GF-D8 (cell line): ENCODE measurements at regions not wholly inside any gene's neighbourhood (a gene's known extent, or its start where the extent isn't known, plus 50 kb on each side); places are given as distances from the start of the nearest gene placed in this dataset.
"Not testable (repeated sequence)": the region's sequence is repeated elsewhere in the genome, so short reads cannot be mapped to it uniquely, and the experiment has no call there.

ENCODE experiments used
- DNase-seq: peaks from one replicate; lab custom pipeline; 2025; lab: John Stamatoyannopoulos, UW

GRCh38 chr5:36390640-36391039 lies 88.9 kb upstream of the RANBP3L start:
- DNase-seq = no peak

DNA sequence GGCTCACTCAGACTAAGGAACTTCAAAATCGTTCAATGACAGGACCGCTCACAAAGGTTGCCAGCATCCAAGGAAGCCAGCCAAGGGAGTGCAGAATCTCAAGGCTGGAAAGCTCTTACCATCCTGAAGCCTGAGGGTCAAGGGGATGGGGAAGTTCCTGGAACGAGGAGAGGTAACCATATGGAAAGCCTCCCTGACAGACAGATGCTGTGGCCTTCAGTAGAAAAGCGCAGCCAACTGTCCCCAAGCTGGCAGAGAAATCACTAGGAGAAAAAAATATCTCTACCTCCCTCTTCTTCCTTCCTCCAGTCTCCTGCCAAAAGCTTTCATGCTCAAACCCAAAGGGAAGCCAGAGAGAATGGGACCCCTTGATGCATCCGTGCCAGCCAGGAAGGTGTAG lies 90.5 kb upstream of the RANBP3L start:
- no peak for DNase-seq

DNA sequence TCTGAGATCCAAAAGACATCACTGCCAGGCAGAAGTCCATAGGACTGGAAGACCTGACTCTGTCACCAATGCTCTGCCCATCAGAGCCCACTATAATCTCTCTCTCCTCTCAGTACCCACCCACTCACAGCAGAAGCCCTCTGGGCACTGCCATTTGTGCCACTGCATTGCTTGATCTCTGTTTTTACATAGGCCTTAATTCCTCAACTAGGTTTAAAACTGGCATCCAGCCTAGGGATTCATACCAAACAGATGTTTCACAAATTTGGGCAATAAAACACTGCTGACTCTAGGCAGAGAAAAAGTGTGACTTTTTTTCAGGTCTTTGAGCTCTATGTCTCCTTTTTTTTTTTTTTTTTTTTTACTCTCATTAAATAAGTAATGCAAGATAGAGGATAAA lies 91.1 kb upstream of the RANBP3L start:
- DNase-seq = no peak

- no peak for DNase-seq
Measured at GRCh38 chr5:36393656-36394428, 92.1 kb upstream of the RANBP3L start.

- no peak for DNase-seq
Measured at GRCh38 chr5:36395260-36395659, 93.6 kb upstream of the RANBP3L start.

GRCh38 chr5:36395947-36396346 lies 94.2 kb upstream of the RANBP3L start:
- DNase-seq = not testable (repeated sequence)

GRCh38 chr5:36396640-36397039 lies 94.9 kb upstream of the RANBP3L start:
- DNase-seq = no peak

- DNase-seq = peak; percentile 6
Measured at GRCh38 chr5:36397901-36398536, 96.3 kb upstream of the RANBP3L start.

GRCh38 chr5:36402512-36402906 lies 100.8 kb upstream of the RANBP3L start:
- no peak for DNase-seq

DNA sequence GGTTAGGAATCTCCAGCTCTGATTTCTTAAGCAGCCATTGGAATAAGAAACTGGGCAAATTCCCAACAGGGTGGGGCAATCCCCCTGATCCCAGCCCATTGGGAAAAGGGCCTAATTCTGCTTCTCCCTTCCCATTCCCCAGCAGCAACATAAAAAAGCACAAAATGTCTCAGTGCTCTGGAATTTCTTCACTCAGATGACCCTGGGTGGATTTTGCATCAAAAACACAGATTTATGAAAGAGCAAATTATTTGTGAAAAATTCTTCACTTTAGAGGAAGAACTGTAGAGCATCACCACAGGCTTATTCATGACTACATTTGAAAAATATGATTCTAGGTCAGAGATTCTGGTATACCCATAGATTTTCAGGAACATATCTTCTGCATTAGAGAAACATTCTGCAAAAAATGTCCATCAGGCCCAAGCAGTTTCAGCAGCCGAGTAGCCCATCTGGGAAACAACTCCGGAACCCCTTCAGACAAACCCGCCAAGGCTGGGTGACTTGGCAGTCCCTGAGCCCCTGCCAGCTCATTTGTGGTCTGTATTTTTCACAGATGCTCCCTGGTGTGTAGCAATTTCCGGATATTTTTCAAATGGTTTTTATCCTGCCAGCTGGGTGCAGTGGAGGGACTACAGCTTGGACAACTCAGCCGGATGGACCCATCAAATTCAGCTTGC lies 102.1 kb upstream of the RANBP3L start:
- peak; percentile 79 for DNase-seq

- no peak for DNase-seq
Measured at GRCh38 chr5:36406023-36406422, 104.3 kb upstream of the RANBP3L start.

DNA sequence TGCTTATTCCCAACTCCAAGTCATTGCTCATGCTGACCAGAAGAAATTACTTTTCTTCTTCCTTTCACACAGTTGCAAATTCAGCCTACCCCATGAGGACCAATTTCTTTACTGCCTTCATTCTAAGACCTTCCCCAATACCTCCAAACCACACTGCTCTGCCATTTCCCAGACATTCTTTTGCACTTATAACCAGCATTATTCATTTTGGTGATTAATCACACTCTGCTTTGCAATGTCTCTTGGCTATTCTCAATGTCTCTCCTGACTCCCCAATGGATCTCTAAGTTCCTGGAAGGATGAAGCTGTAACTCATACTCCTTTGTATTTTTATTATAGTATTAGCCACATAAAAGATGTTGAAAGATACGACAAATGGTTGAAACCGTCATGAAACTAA lies 105.7 kb upstream of the RANBP3L start:
- no peak for DNase-seq

DNA sequence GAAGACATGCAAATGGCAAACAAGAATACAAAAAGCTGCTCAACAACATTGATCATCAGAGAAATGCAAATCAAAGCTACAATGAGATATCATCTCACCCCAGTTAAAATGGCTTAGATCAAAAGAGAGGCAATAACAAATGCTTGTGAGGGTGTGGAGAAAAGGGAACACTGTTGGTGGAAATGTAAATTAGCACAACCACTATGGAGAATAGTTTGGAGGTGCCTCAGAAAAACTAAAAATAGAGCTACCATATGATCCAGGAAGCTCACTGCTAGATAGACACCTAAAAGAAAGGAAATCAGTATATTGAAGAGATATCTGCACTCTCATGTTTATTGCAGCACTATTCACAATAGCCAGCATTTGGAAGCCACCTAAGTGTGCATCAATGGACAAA lies 108.0 kb upstream of the RANBP3L start:
- DNase-seq = not testable (repeated sequence)

DNA sequence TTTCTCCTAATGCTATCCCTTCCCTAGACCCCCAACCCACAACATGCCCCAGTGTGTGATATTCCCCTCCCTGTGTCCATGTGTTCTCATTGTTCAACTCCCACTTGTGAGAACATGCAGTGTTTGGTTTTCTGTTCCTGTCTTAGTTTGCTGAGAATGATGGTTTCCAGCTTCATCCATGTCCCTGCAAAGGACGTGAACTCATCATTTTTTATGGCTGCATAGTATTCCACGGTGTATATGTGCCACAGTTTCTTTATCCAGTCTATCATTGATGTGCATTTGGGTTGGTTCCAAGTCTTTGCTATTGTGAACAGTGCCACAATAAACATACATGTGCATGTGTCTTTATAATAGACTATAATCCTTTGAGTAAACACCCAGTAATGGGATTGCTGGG lies 109.0 kb upstream of the RANBP3L start:
- not testable (repeated sequence) for DNase-seq

GRCh38 chr5:36414869-36415282 lies 113.2 kb upstream of the RANBP3L start:
- no peak for DNase-seq

DNA sequence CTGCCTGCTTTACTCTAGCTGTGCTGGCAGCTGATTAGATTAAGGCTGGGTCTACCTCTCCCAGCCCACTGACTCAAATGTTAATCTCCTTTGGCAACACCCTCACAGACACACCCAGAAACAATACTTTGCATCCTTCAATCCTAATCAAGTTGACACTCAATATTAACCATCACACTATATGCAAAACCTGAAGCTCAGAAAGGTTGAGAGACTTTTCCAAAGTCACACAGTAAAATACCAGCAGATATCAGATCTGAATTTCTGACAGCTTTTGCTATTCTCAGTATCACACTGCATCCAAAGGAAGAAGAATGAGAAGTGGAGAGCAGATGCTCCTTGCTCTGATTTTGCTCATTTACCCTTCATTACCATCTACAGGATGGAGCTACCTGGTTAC lies 114.9 kb upstream of the RANBP3L start:
- DNase-seq = no peak

DNA sequence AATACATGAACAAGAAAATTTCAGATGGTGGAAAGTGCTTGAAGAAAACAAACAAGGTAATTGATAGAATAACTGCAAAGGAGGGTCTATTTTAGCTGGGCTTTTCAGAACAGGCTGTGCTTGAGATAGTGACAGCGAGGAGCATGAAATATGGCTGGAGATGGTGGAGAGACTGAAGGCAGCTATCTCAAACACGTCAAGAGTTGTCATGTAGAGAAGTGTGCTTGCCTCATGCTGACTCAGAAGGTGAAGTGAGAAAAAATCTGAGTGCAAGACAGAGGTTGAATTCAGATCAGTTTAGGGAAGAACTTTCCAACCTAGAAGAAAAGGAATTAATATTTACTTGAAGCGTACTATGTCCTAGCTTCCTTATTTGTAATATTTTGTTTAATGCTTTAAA lies 115.5 kb upstream of the RANBP3L start:
- no peak for DNase-seq

- DNase-seq = no peak
Measured at GRCh38 chr5:36417668-36418067, 116.0 kb upstream of the RANBP3L start.

- DNase-seq = no peak
Measured at GRCh38 chr5:36418152-36418979, 116.7 kb upstream of the RANBP3L start.

GRCh38 chr5:36421256-36421655 lies 119.6 kb upstream of the RANBP3L start:
- DNase-seq = no peak

- DNase-seq = no peak
Measured at GRCh38 chr5:36422952-36423351, 121.2 kb upstream of the RANBP3L start.

DNA sequence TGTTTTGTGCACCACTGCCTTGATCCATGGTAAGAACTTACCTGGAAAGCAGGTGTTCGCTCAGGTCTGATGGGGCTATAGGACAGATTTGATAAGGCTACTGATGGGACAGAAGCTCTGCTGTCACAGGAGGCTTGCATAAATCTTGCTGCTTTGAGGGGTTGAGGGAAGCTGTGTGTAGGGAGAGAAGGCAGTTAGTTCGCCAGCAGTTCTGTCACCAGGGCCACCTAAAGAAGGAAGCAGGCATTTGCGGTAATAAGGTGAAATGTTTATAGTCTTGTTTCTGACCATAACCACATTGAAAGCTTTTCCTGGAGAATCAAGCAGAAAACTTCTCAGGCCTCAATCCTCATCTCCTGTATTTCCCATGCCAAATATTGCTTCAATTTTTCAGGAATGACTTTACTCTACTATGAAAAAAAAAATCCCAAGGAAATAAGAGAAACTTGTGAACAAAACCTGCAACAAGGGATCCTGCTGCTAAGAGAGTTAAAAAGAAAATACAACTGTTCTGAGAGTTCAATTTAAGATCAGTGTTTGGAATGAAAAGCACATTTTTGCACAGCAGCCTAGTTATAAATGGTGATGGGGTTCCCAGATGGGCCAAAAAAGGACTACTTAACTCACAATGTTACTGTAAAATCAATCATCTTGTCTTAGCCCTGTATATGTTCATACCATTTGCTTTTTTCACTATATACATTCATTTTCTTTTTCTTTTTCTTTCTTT lies 122.0 kb upstream of the RANBP3L start:
- no peak for DNase-seq
